IMR-90 (cell line): ENCODE measurements at regions not wholly inside any gene's neighbourhood (a gene's known extent, or its start where the extent isn't known, plus 50 kb on each side); places are given as distances from the start of the nearest gene placed in this dataset.

Source experiments
- ATAC-seq: fragments of 200-7000 bp; cut with Tn5 transposase; 2 replicates; pipeline ENCODE4 v1.9.1; 2020; ENCODE audit warnings: low read depth, mild to moderate bottlenecking, moderate library complexity
- BruUV-seq: library from RNA; stranded (reverse); fragments of 400-500 nt; replicated peaks from 2 replicates; lab custom pipeline; 2021; lab: Mats Ljungman, UMichigan
- CTCF ChIA-PET: fragments of 300-600 bp; formaldehyde crosslinking; extraction: SDS; loops from one replicate; lab custom pipeline; 2021; ENCODE audit warnings: antibody characterized with exemption; lab: Yijun Ruan, JAX
- POLR2A ChIA-PET: fragments of 300-600 bp; sonication (Branson Sonifier 250); formaldehyde crosslinking; loops from one replicate; lab custom pipeline; 2022; ENCODE audit warnings: antibody characterized with exemption; ENCODE audit not compliant: unreplicated experiment; lab: Charles Lee
- DNase-seq: peaks from one replicate; pipeline ENCODE4 v3.0.0; 2013
- H2AFZ ChIP-seq: replicated peaks from 2 replicates; pipeline ENCODE3; 2013; ENCODE audit warnings: low read length, mild to moderate bottlenecking; ENCODE audit not compliant: poor library complexity
- H2AK5ac ChIP-seq: 2 replicates; pipeline ENCODE4 v1.6.1; 2013; ENCODE audit warnings: low read depth, low read length, inconsistent platforms
- H2AK9ac ChIP-seq: replicated peaks from 2 replicates; pipeline ENCODE3; 2013; ENCODE audit warnings: mild to moderate bottlenecking, low read depth, low read length, moderate library complexity; ENCODE audit not compliant: poor library complexity
- H2BK120ac ChIP-seq: 2 replicates; pipeline ENCODE4 v1.6.1; 2013; ENCODE audit warnings: low read depth, low read length, inconsistent platforms
- H2BK15ac ChIP-seq: 3 replicates; pipeline ENCODE4 v1.6.1; 2013; ENCODE audit warnings: low read depth, low read length, inconsistent platforms
- H2BK20ac ChIP-seq: 2 replicates; pipeline ENCODE4 v1.6.1; 2013; ENCODE audit warnings: low read depth, mild to moderate bottlenecking, inconsistent platforms, low read length, moderate library complexity
- H2BK5ac ChIP-seq: 2 replicates; pipeline ENCODE4 v1.6.1; 2013; ENCODE audit warnings: mild to moderate bottlenecking, low read depth, low read length, inconsistent platforms; ENCODE audit not compliant: poor library complexity, severe bottlenecking
- H3K14ac ChIP-seq: replicated peaks from 2 replicates; pipeline ENCODE4 v1.6.1; 2013; ENCODE audit warnings: low read depth, low read length, inconsistent platforms
- H3K18ac ChIP-seq: 2 replicates; pipeline ENCODE4 v1.6.1; 2013; ENCODE audit warnings: low read depth, low read length, control low read depth
- H3K23ac ChIP-seq: 2 replicates; pipeline ENCODE4 v1.6.1; 2013; ENCODE audit warnings: low read depth, low read length, inconsistent platforms
- H3K27ac ChIP-seq: 2 replicates; pipeline ENCODE4 v1.5.1; 2013; ENCODE audit warnings: mild to moderate bottlenecking, control low read depth, low read length; ENCODE audit not compliant: insufficient read depth
- H3K27me3 ChIP-seq: 2 replicates; pipeline ENCODE4 v1.6.1; 2013; ENCODE audit warnings: low read length; ENCODE audit not compliant: control insufficient read depth, insufficient read depth
- H3K36me3 ChIP-seq: 2 replicates; pipeline ENCODE4 v1.6.1; 2013; ENCODE audit warnings: low read length, mixed read lengths; ENCODE audit not compliant: control insufficient read depth, insufficient read depth
- H3K4ac ChIP-seq: 2 replicates; pipeline ENCODE4 v1.6.1; 2013; ENCODE audit warnings: low read depth, low read length, inconsistent platforms
- H3K4me1 ChIP-seq: 2 replicates; pipeline ENCODE4 v1.6.1; 2013; ENCODE audit warnings: low read length, mixed read lengths; ENCODE audit not compliant: control insufficient read depth, insufficient read depth
- H3K4me2 ChIP-seq: 2 replicates; pipeline ENCODE4 v1.6.1; 2013; ENCODE audit warnings: low read depth, mild to moderate bottlenecking, control low read depth, low read length, moderate library complexity
- H3K4me3 ChIP-seq: 2 replicates; pipeline ENCODE4 v1.5.1; 2013; ENCODE audit warnings: low read depth, mild to moderate bottlenecking, control low read depth, low read length, moderate library complexity; ENCODE audit not compliant: insufficient read depth
- H3K56ac ChIP-seq: 2 replicates; pipeline ENCODE4 v1.6.1; 2013; ENCODE audit warnings: low read length, inconsistent platforms; ENCODE audit not compliant: insufficient read depth; ENCODE audit errors: extremely low read depth
- H3K79me1 ChIP-seq, 2 experiments: 2 replicates each; pipeline ENCODE4 v1.6.1; 2013; ENCODE audit warnings: low read length in 2 of 2, inconsistent platforms in 1 of 2, low read depth in 1 of 2
- H3K9ac ChIP-seq: 2 replicates; pipeline ENCODE4 v1.6.1; 2013; ENCODE audit warnings: low read depth, low read length, control low read depth
- H3K9me1 ChIP-seq: 2 replicates; pipeline ENCODE4 v1.6.1; 2013; ENCODE audit warnings: low read length, inconsistent platforms; ENCODE audit not compliant: insufficient read depth
- H3K9me3 ChIP-seq: 2 replicates; pipeline ENCODE4 v1.6.1; 2013; ENCODE audit warnings: low read length; ENCODE audit not compliant: control insufficient read depth, insufficient read depth
- H4K20me1 ChIP-seq: 2 replicates; pipeline ENCODE4 v1.6.1; 2013; ENCODE audit warnings: low read length, inconsistent platforms; ENCODE audit not compliant: insufficient read depth
- H4K5ac ChIP-seq: 2 replicates; pipeline ENCODE4 v1.6.1; 2013; ENCODE audit warnings: mild to moderate bottlenecking, low read depth, low read length, control low read depth
- H4K8ac ChIP-seq, 2 experiments: 2 replicates each; pipeline ENCODE4 v1.6.1; 2013; ENCODE audit warnings: low read depth in 2 of 2, low read length in 2 of 2, control low read depth in 1 of 2, inconsistent platforms in 1 of 2
- H4K91ac ChIP-seq: 2 replicates; pipeline ENCODE4 v1.6.1; 2013; ENCODE audit warnings: low read depth, low read length, inconsistent platforms; ENCODE audit not compliant: insufficient read depth
- BHLHE40 ChIP-seq: fragments of 150-350 bp; IDR thresholded peaks from 2 replicates; pipeline ENCODE4 v1.6.1; 2016; ENCODE audit warnings: mild to moderate bottlenecking, low read depth, low read length
- CEBPB ChIP-seq: IDR thresholded peaks from 2 replicates; pipeline ENCODE4 v1.6.1; 2012; ENCODE audit warnings: low read depth, low read length, improper control_type of control experiment
- NFE2L2 ChIP-seq: fragments of 150-350 bp; IDR thresholded peaks from 2 replicates; pipeline ENCODE4 v1.6.1; 2016; ENCODE audit warnings: low read depth, mild to moderate bottlenecking, low read length
- WGBS, 2 experiments: methylation state at CpG; one replicate each; pipeline versions ENCODE4 v1.1.5 to v1.1.7; 2013; ENCODE audit warnings: missing lambda C conversion rate in 2 of 2; ENCODE audit not compliant: insufficient read length in 1 of 2; ENCODE audit errors: extremely low coverage in 2 of 2; 5-methylcytosine and 5-hydroxymethylcytosine counted together
- dilution Hi-C: fragments of 300-500 bp; cut with HindIII; formaldehyde crosslinking; loops from one replicate; pipeline ENCODE4 v1.14.3; 2018; ENCODE audit warnings: low sequenced_read_pairs; ENCODE audit not compliant: unreplicated experiment
- in situ Hi-C: fragments of 300-500 bp; cut with MboI; formaldehyde crosslinking; loops from 3 replicates; pipeline ENCODE4 v1.14.3; 2019; ENCODE audit warnings: low sequenced_read_pairs, inconsistent platforms, mixed read lengths
- intact Hi-C: fragments of 100-400 bp; cut with micrococcal nuclease; formaldehyde crosslinking; loops from 2 replicates; pipeline ENCODE4 v1.10.0; 2022

GRCh38 chr11:39992551-39992950, 1466.9 kb downstream of the LRRC4C start:
- Histone ChIP-seq H3K4ac (no peak overlapping the region), H4K8ac (no peak overlapping the region), H2AFZ (no peak overlapping the region), H3K18ac (no peak overlapping the region), H3K4me1 (no peaks in the 10 kb centered on the region), H2BK5ac (no peak overlapping the region), H3K4me2 (no peak overlapping the region), H4K5ac (no peak overlapping the region), H3K36me3 (no peaks in the 10 kb centered on the region), H3K27ac (no peak overlapping the region), H2BK120ac (no peak overlapping the region), H3K9me1 (no peaks in the 10 kb centered on the region), H3K56ac (no peak overlapping the region), H2BK15ac (no peak overlapping the region), H3K9ac (no peak overlapping the region), H4K20me1 (no peaks in the 10 kb centered on the region), H2BK20ac (no peak overlapping the region), H3K4me3 (no peak overlapping the region), H4K91ac (no peak overlapping the region), H3K23ac (no peak overlapping the region), H3K27me3 (no peaks in the 10 kb centered on the region), H3K14ac (no peak overlapping the region), H3K79me1 (no peaks in the 10 kb centered on the region), H2AK9ac (no peak overlapping the region), H2AK5ac (no peak overlapping the region), H3K9me3 (peaks cover 7% of the 10 kb centered on the region; the same call in 1 of the 2 replicates)
- no peak for ATAC-seq
- no peak for DNase-seq
- in situ Hi-C loops (no loop called here), dilution Hi-C loops (no loop called here), intact Hi-C loops (no loop called here)
- no TSS peak for BruUV-seq
- CTCF ChIA-PET, result no interaction called here
- TF ChIP-seq BHLHE40 (no peak), NFE2L2 (no peak), CEBPB (no peak)
- no CpG with 5 or more reads among the region's 2 CpGs for WGBS, 2 experiments
- POLR2A ChIA-PET, result no interaction called here
